Upper lobe of right lung (tissue), 1 donor: ENCODE measurements at regions not wholly inside any gene's neighbourhood (a gene's known extent, or its start where the extent isn't known, plus 50 kb on each side); places are given as distances from the start of the nearest gene placed in this dataset.

Experiments used
- ATAC-seq: fragments of 200-7000 bp; cut with Tn5 transposase; one replicate; pipeline ENCODE4 v1.9.1; 2020; ENCODE audit warnings: mild to moderate bottlenecking, moderate library complexity
- DNase-seq: peaks from one replicate; pipeline ENCODE4 v3.0.0-alpha.2; 2020
- H3K27ac ChIP-seq: fragments of 200-600 bp; one replicate; pipeline ENCODE4 v1.8.0; 2022
- H3K27me3 ChIP-seq: fragments of 200-600 bp; one replicate; pipeline ENCODE4 v1.8.0; 2022; ENCODE audit warnings: mild to moderate bottlenecking
- H3K36me3 ChIP-seq: fragments of 200-600 bp; one replicate; pipeline ENCODE4 v1.8.0; 2022
- H3K4me1 ChIP-seq: fragments of 200-600 bp; one replicate; pipeline ENCODE4 v1.8.0; 2022
- H3K4me3 ChIP-seq: fragments of 200-600 bp; one replicate; pipeline ENCODE4 v1.8.0; 2022; ENCODE audit warnings: mild to moderate bottlenecking
- H3K9me3 ChIP-seq: fragments of 200-600 bp; one replicate; pipeline ENCODE4 v1.8.0; 2022
- CTCF ChIP-seq: fragments of 200-600 bp; IDR thresholded peaks from one replicate; pipeline ENCODE4 v1.8.0; 2022; ENCODE audit warnings: antibody characterized with exemption
- intact Hi-C: fragments of 100-400 bp; cut with DNase I; formaldehyde crosslinking; loops from one replicate; pipeline ENCODE4 v1.11.0; 2022
- donor health status: DM: no; HTN: yes; CAD: no; lungs with severe emphysema.

- ATAC-seq = no peak
These were observed 179.2 kb upstream of the ZMIZ1 start for GRCh38 chr10:78889536-78890063.

DNA sequence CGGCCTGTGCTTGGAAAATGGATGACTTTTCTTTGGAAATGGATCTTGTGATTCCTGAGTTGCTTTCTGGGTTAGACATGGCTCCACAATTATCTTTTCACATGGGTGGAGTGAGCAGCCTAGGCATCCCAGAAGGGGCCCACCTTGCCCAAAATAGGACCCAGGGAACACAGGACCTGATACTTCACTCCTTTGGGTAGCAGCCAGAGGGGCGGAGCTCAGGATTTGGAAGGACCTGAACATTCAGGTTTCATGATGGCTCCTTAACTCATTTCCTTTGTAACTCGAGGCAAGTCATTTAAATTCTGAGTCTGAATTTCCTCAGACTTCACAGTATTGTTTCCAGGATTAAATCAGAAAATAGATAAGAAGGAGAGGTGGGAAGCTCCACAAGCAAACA lies 178.3 kb upstream of the ZMIZ1 start:
- intact Hi-C loops = no loop called here
- no peaks in the 10 kb centered on the region for H3K36me3 ChIP-seq
- TF ChIP-seq CTCF = no peak
- H3K4me3 ChIP-seq = no peak overlapping the region
- no peaks in the 10 kb centered on the region for H3K4me1 ChIP-seq
- H3K9me3 ChIP-seq = peaks cover 4% of the 10 kb centered on the region
- no peaks in the 10 kb centered on the region for H3K27me3 ChIP-seq
- no peak for ATAC-seq
- DNase-seq = no peak
- H3K27ac ChIP-seq = no peak overlapping the region

More at GRCh38 chr10:78889536-78890063, 179.2 kb upstream of the ZMIZ1 start:
- intact Hi-C loops = no loop called here
- no peaks in the 10 kb centered on the region for H3K36me3 ChIP-seq
- no peak for TF ChIP-seq CTCF
- H3K27me3 ChIP-seq = no peaks in the 10 kb centered on the region
- H3K4me1 ChIP-seq = no peaks in the 10 kb centered on the region
- peaks cover 7% of the 10 kb centered on the region for H3K9me3 ChIP-seq
- no peak overlapping the region for H3K4me3 ChIP-seq
- no peak for DNase-seq
- no peak overlapping the region for H3K27ac ChIP-seq

DNA sequence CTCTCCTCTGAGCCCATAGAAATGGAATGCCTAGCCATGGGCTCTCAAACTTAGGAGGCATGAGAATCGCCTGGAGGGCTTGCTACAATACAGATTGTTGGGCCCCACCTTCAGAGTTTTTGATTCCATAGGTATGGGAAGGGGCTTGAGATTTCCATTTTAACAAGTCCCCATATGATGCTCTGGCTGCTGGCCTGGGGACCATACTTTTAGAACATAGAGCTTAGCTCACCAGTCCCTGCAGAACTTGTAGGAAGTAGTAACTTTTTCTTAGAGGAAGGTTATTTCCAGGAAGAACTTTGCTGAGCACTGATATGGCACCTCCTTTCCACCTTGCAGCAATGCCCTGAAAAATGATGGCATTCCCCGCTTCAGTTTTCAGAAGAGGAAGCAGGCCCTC lies 177.0 kb upstream of the ZMIZ1 start:
- Histone ChIP-seq H3K4me3 (no peak overlapping the region), H3K4me1 (no peaks in the 10 kb centered on the region), H3K9me3 (no peaks in the 10 kb centered on the region), H3K27ac (no peak overlapping the region), H3K36me3 (no peaks in the 10 kb centered on the region), H3K27me3 (no peaks in the 10 kb centered on the region)
- no peak for TF ChIP-seq CTCF
- ATAC-seq (no peak), DNase-seq (no peak)
- intact Hi-C loops = no loop called here

GRCh38 chr10:78892338-78893176 lies 176.2 kb upstream of the ZMIZ1 start:
- H3K27me3 ChIP-seq = no peaks in the 10 kb centered on the region
- H3K9me3 ChIP-seq = no peaks in the 10 kb centered on the region
- H3K36me3 ChIP-seq = no peaks in the 10 kb centered on the region
- TF ChIP-seq CTCF = no peak
- DNase-seq (no peak), ATAC-seq (peak; percentile 39)
- no peaks in the 10 kb centered on the region for H3K4me1 ChIP-seq
- intact Hi-C loops = no loop called here
- no peak overlapping the region for H3K27ac ChIP-seq
- H3K4me3 ChIP-seq = no peak overlapping the region

GRCh38 chr10:78893217-78893616 lies 175.5 kb upstream of the ZMIZ1 start:
- TF ChIP-seq CTCF = no peak
- Histone ChIP-seq H3K27ac (no peak overlapping the region), H3K36me3 (no peaks in the 10 kb centered on the region), H3K27me3 (no peaks in the 10 kb centered on the region), H3K4me3 (no peak overlapping the region), H3K4me1 (no peaks in the 10 kb centered on the region), H3K9me3 (no peaks in the 10 kb centered on the region)
- ATAC-seq (no peak), DNase-seq (no peak)
- intact Hi-C loops = no loop called here
